HG02943 (cell line): ENCODE measurements at regions not wholly inside any gene's neighbourhood (a gene's known extent, or its start where the extent isn't known, plus 50 kb on each side); places are given as distances from the start of the nearest gene placed in this dataset.
"Not testable (repeated sequence)": the region's sequence is repeated elsewhere in the genome, so short reads cannot be mapped to it uniquely, and the experiment has no call there.

Experiments used
- ATAC-seq: cut with Tn5 transposase; IDR thresholded peaks from one replicate; pipeline ENCODE4 v1.9.1; 2021; ENCODE audit warnings: mild to moderate bottlenecking, low read depth, moderate library complexity; ENCODE audit not compliant: unreplicated experiment

GRCh38 chr4:28402751-28403150, 1542.1 kb downstream of the STIM2 start:
- no peak for ATAC-seq

DNA sequence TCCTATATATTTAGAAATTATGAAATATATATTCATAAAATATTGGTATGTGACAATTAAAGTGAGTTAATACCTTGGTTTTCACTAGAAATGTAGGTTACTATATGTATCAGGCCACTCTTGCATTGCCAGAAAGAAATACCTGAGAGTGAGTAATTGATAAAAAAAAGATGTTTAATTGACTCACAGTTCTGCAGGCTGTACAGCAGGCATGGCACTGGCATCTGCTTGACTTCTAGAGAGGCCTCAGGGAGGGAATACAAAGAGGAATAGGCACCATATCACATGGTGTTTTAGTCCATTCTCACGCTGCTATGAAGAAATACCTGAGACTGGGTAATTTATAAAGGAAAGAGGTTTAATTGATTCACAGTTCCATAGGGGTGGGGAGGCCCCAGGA, 1560.6 kb downstream of the STIM2 start:
- no peak for ATAC-seq

DNA sequence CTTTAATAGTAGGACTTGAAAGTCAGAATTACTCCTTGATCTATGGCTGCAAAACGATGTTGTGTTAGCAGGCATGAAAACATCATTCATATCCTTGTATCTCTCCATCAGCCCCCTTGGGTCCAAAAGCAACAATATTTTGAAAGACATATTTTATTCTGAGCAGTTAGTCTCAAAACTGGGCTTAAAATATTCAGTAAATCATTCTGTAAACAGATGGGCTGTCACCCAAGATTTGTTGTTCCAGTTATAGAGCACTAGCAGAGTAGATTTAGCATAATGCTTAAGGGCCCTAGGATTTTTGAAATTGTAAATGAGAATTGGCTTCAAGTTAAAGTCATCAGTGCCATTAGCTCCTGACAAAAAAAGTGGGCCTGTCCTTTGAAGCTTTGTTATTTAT, 1565.6 kb downstream of the STIM2 start:
- ATAC-seq: no peak

- no peak for ATAC-seq
Observed at GRCh38 chr4:28427306-28428085, 1566.9 kb downstream of the STIM2 start.

DNA sequence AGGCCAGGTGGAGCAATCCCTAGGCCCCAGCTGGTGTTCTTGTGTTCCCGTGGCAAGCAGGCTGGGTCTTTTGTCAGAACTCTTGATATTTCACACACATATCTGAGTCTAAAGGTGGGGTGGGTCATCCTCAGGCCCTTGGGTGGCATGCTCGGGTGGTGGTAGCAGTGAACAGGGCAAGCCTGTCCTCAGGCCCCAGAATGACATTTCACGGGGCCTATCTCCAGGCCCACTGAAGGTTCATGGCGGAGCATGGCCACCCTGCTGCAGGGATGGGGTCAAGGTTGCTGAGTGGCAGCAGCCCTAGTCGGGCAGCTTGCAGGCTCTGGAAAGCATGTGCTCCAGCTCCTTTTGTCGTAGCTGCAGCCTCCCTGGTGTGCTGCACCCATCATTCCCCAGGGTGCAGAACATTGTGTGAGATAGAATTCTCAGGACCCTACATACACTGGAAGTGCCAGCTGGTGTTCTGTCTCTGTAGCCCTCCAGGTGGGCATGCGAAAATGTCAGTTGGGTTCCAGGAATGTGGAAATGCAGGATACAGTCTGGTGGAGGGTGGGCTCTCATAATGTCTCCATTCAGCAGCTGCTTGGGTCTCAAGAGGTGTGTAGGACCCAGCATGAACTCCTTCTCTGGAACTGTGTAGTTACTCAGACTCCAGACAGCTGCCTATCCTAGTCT, 1571.8 kb downstream of the STIM2 start:
- ATAC-seq: no peak

DNA sequence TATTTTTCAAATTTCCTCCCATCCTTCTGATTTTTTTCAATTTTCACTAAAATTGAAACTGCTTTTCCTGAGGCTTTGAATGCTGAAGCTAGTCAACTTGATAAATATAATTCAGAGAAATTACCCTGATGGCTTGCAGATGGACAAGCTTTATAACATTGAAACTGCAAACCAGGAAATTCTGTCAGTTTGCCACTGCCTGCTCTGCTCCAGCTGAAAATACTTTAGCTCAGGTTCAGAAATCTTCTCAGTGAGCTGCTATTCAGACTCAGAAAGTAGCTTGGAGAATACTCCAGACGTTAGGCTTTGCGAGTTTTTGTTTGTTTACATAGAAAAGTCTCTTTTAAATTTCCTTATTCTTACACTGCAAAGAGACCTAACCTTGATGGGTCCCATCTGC, 1574.7 kb downstream of the STIM2 start:
- ATAC-seq: no peak

DNA sequence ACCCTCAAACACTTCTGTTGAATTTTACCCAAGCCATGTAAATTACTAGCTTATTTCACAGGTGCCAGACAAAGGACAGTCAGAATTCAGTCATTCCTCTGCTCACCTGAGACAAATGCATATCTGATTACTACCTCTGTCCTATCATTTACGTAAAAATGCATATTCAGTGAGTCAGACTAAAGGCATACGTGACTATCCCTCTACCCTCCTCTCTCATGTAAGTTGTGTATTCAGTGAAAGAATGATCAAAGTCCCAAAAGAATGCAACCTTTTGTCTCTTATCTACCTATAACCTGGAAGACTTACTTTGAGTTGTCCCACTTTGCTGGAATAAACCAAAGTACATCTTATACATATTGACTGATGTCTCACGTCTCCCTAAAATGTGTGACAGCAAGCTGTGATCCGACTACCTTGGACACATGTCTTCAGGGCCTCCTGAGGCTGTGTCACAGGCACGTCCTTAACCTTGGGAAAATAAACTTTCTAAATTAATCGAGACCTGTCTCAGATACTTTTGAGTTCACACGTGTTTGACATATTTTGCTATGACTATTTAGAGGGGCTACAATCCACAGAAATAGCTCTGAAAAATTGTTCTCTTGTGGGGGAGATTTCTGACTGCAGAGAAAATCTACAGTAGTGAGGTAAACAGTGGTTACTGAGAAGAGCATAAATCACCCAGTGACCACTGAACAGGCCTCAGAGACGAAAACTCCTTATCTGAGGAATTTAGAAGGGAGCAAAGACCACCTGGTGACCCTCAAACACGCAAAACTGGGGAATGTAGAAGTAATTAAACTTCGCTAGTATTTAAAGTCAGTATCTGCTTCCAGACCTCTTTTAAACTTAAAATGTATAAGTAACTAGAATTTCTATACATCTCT, 1575.8 kb downstream of the STIM2 start:
- no peak for ATAC-seq

GRCh38 chr4:28443371-28443770, 1582.7 kb downstream of the STIM2 start:
- ATAC-seq: no peak

GRCh38 chr4:28443801-28444412, 1583.3 kb downstream of the STIM2 start:
- ATAC-seq: no peak

DNA sequence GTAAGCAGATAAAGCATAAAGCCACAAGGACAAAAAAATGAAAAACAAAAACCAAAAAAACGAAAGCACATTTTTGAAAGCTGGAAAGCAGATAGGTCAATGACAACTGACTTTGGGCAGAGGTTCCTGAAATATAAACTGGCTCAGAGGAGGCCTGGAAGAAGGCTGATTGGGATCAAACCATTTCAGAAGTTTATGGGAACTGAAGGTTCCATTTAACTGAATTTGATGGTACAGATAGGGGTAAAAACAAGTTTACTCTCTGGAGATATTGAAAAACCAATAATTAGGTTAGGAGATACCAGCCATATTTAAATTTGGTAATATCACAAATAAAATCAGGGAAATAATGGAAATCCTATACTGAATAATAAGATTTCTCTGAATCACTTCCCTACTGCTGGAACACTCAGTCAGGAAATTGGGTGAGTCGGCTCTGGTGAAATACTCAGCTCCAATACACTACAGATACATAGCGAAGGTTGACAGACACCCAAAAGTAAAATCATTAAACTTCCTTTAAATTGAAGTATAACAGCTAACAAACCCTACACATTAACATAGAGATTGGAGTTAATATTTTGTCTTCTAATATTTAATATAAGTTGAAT, 1584.3 kb downstream of the STIM2 start:
- no peak for ATAC-seq

DNA sequence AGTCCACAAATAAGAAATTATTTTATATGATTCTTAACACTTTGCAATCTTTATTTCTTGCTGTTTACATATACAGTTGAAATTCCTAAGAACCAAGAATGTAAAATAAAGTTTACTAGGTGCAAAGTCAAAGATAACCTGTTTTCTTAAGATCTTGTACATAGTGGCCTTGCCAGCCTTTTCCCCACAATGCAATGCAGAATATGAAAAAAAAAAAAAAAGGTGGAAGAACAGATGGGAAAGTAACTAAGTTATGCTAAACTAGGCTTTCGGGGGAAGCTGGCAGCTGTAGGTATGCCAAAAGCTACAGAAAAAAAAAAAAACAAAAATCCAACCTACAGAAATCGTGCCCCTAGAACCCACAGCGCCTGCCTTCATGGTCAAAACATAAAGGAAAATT, 1588.4 kb downstream of the STIM2 start:
- no peak for ATAC-seq

- no peak for ATAC-seq
Observed at GRCh38 chr4:28451346-28451745, 1590.7 kb downstream of the STIM2 start.

GRCh38 chr4:28462766-28463700, 1602.4 kb downstream of the STIM2 start:
- no peak for ATAC-seq

DNA sequence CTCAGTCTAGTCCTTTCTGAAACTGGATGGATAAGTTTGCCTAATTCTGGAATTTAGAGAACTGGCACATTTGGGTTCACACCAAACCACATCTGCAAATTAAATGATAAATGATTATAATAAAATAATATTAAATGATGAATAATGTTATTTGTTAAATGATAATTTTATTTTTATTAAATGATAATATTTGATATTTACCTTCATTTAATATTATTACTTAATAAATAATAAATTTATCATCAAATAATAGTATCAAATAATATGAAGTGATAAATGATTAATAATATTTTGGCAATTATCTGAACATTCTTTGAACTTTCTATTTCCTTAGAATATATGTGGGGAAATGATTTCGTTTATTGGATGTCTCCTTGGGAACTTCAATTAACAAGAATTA, 1604.2 kb downstream of the STIM2 start:
- no peak for ATAC-seq

GRCh38 chr4:28466886-28467285, 1606.2 kb downstream of the STIM2 start:
- ATAC-seq: not testable (repeated sequence)

GRCh38 chr4:28469387-28469786, 1608.7 kb downstream of the STIM2 start:
- ATAC-seq: no peak

- ATAC-seq: no peak
Observed at GRCh38 chr4:28469886-28470285, 1609.2 kb downstream of the STIM2 start.

DNA sequence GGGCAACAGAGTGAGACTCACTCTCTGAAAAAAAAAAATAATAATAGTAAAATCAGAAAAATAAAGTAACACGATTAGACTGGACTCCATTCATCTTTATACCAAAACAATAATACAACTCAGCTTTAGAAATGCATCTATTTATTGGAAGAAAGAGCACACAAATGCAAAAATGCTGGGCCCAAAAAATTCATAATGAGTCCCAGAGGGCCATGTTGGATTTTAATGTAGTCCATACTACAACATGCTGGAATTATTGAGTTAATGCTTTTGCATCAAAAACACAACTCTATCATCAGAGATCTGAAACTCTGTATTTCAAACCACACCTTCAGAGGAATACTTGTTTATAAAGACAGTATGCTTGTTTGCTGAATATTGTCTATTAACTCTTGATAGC, 1614.7 kb downstream of the STIM2 start:
- ATAC-seq: no peak

DNA sequence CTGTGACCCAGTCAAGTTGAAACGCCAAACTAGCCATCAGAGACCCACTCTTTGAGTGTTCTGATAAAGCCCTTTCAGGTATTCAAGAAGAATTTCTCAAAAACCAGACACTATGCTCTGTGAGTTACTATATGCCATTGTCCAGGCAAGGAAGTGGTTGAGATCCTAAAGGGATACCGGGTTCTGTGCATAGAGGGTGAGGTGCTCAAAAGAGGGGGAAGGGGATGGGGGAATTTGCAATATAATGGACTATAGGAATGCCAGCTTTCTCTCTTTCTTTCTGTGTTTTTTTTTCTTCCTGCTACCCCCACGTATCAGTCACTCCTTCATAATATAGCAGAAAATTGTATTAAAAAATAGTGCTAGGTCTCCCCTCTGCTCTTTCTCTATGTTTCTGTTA, 1619.0 kb downstream of the STIM2 start:
- ATAC-seq: no peak
